Ishikawa (cell line): ENCODE measurements at regions not wholly inside any gene's neighbourhood (a gene's known extent, or its start where the extent isn't known, plus 50 kb on each side); places are given as distances from the start of the nearest gene placed in this dataset.

Source experiments
- CEBPB ChIP-seq: IDR thresholded peaks from 2 replicates; pipeline ENCODE4 v1.6.1; 2012
- EP300 ChIP-seq: IDR thresholded peaks from 2 replicates; pipeline ENCODE4 v1.6.1; 2012; ENCODE audit warnings: borderline replicate concordance
- TAF1 ChIP-seq: IDR thresholded peaks from 2 replicates; pipeline ENCODE4 v1.6.1; 2012; ENCODE audit warnings: low read depth, mild to moderate bottlenecking
- TF ChIP-seq, protein P1 (sequence below): IDR thresholded peaks from 2 replicates; pipeline ENCODE4 v1.6.1; 2012; ENCODE audit warnings: low read depth, mild to moderate bottlenecking

DNA sequence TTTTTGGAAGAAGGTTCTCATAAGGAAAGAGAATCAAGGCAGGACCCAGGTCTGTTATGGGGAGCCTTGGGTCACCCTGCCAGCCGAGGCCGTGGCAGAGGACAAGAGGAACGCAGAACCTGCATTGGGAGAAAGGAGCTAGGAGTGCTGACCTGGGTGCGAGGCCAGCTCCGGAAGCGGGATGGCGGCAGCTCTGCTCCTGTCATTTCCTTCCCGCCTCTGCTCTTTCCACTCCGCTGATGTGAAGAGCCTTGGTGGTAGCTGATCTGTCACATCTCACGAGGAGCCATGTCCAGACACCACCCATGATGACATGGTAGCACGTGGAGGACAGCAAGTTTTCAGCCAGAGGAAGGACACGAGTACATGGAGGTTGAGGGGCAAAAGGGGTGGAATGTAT, 109.5 kb upstream of the COL5A1 start:
- TF ChIP-seq CEBPB (no peak), TAF1 (no peak), EP300 (no peak)
- TF ChIP-seq, protein P1, sequence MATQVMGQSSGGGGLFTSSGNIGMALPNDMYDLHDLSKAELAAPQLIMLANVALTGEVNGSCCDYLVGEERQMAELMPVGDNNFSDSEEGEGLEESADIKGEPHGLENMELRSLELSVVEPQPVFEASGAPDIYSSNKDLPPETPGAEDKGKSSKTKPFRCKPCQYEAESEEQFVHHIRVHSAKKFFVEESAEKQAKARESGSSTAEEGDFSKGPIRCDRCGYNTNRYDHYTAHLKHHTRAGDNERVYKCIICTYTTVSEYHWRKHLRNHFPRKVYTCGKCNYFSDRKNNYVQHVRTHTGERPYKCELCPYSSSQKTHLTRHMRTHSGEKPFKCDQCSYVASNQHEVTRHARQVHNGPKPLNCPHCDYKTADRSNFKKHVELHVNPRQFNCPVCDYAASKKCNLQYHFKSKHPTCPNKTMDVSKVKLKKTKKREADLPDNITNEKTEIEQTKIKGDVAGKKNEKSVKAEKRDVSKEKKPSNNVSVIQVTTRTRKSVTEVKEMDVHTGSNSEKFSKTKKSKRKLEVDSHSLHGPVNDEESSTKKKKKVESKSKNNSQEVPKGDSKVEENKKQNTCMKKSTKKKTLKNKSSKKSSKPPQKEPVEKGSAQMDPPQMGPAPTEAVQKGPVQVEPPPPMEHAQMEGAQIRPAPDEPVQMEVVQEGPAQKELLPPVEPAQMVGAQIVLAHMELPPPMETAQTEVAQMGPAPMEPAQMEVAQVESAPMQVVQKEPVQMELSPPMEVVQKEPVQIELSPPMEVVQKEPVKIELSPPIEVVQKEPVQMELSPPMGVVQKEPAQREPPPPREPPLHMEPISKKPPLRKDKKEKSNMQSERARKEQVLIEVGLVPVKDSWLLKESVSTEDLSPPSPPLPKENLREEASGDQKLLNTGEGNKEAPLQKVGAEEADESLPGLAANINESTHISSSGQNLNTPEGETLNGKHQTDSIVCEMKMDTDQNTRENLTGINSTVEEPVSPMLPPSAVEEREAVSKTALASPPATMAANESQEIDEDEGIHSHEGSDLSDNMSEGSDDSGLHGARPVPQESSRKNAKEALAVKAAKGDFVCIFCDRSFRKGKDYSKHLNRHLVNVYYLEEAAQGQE: no peak
